ENCODE measurements at regions not wholly inside any gene's neighbourhood (a gene's known extent, or its start where the extent isn't known, plus 50 kb on each side); places are given as distances from the start of the nearest gene placed in this dataset.

- ChIA-PET CTCF (interaction anchor here (1.7 to 2.0 kb wide), 3 partner anchors 22 to 131 kb away, joined by 7 to 10 read pairs (median 7); no protein-coding TSS in a partner anchor), POLR2A (interaction anchor here (1.8 kb wide), 1 partner anchor 52 kb away, joined by 4 read pairs; the partner anchor contains the start of gene UBL3)
- H3K4me3 Mint-ChIP-seq = peak overlapping the region; percentile 68
- no peaks in the 10 kb centered on the region for H3K27me3 Mint-ChIP-seq
- intact Hi-C loops (cut with micrococcal nuclease) = loop anchor here (5.0 kb wide), 1 partner anchor 50 kb away; the partner anchor contains the start of gene UBL3
- no peaks in the 10 kb centered on the region for H3K9me3 Mint-ChIP-seq
- no peaks in the 10 kb centered on the region for H3K36me3 Mint-ChIP-seq
- DNase-seq = peak; percentile 49
- H3K4me1 Mint-ChIP-seq (ENCODE audit: low read depth) = peaks cover 21% of the 10 kb centered on the region
- H3K27ac Mint-ChIP-seq = no peak overlapping the region
Measured at GRCh38 chr13:29901710-29902631, 51.6 kb upstream of the UBL3 start.
